ENCODE measurements at regions not wholly inside any gene's neighbourhood (a gene's known extent, or its start where the extent isn't known, plus 50 kb on each side); places are given as distances from the start of the nearest gene placed in this dataset.

- H3K4me3 ChIP-seq = no peak overlapping the region
- no peak overlapping the region for H2AFZ ChIP-seq (ENCODE audit: low read depth, low read length)
- 8% methylated on average over 2 of the region's 2 CpGs for WGBS (ENCODE audit: insufficient coverage, low coverage, missing lambda C conversion rate)
- ATAC-seq (no peak), DNase-seq (ENCODE audit: extremely low read depth in 1 of 4, low spot score in 3 of 4) (no peak), FAIRE-seq (no peak)
- no peak overlapping the region for H3K9ac ChIP-seq (ENCODE audit: insufficient read depth in 1 of 2, low read depth in 2 of 2, low read length in 2 of 2)
- no peaks in the 10 kb centered on the region for H4K20me1 ChIP-seq (replicated peaks; ENCODE audit: control insufficient read depth, insufficient read depth, low read length)
- no peak overlapping the region for H3K27ac ChIP-seq (ENCODE audit: extremely low read depth, low read depth, low read length)
- H3K9me1 ChIP-seq (ENCODE audit: control insufficient read depth, insufficient read depth, low read length) = no peaks in the 10 kb centered on the region
- no peaks in the 10 kb centered on the region; the same call in 1 of the 2 replicates for H3K9me3 ChIP-seq (replicated peaks; ENCODE audit: control insufficient read depth, insufficient read depth, low read depth, low read length)
- intact Hi-C loops (cut with micrococcal nuclease) (no loop called here), in situ Hi-C loops (cut with MboI) (no loop called here)
- H3K79me2 ChIP-seq (ENCODE audit: control insufficient read depth, insufficient read depth, low read length) = no peaks in the 10 kb centered on the region
- ChIA-PET CTCF (ENCODE audit: low intra/inter-chr PET ratio) (no interaction called here), POLR2A (no interaction called here)
- no peaks in the 10 kb centered on the region for H3K4me1 ChIP-seq (replicated peaks in 1 of 2; ENCODE audit: control insufficient read depth in 2 of 2, insufficient read depth in 2 of 2, low read length in 2 of 2)
- BruUV-seq (replicated peaks) = no TSS peak
- TF ChIP-seq ZNF444 (CRISPR knock-in tag; IDR thresholded peaks at IDR 0.05) (no peak), ZNF165 (CRISPR knock-in tag; IDR thresholded peaks at IDR 0.05; ENCODE audit: borderline replicate concordance) (no peak), PURB (CRISPR knock-in tag; IDR thresholded peaks at IDR 0.05; ENCODE audit: low read depth) (no peak), CREB3L1 (IDR thresholded peaks at IDR 0.05; ENCODE audit: borderline replicate concordance, low read depth) (no peak), SNIP1 (IDR thresholded peaks at IDR 0.05; ENCODE audit: low read depth) (no peak), CTCFL (IDR thresholded peaks at IDR 0.05; ENCODE audit: borderline replicate concordance, insufficient read depth, low read depth, low read length, poor library complexity, severe bottlenecking) (no peak), NR2F6 (CRISPR knock-in tag; IDR thresholded peaks at IDR 0.05) (no peak), ELF4 (CRISPR knock-in tag; IDR thresholded peaks at IDR 0.05) (no peak), ZNF79 (CRISPR knock-in tag; IDR thresholded peaks at IDR 0.05; ENCODE audit: low read depth) (no peak), BDP1 (IDR thresholded peaks at IDR 0.05; ENCODE audit: insufficient read depth, insufficient read length) (no peak), TSC22D4 (tag; IDR thresholded peaks at IDR 0.05) (no peak), CBFB (CRISPR knock-in tag; IDR thresholded peaks at IDR 0.05) (no peak)
- no peak overlapping the region for H3K4me2 ChIP-seq (ENCODE audit: insufficient read depth, low read length)
- H3K27me3 ChIP-seq (ENCODE audit: control insufficient read depth in 2 of 2, insufficient read depth in 2 of 2, low read length in 2 of 2) = no peaks in the 10 kb centered on the region
- no peaks in the 10 kb centered on the region for H3K36me3 ChIP-seq (ENCODE audit: control insufficient read depth, insufficient read depth, low read length)
Measured at GRCh38 chr4:155510771-155511170, 134.0 kb upstream of the MAP9 start.

All from K562 (cell line).